Mesodermal cell (in vitro differentiated cells): ENCODE measurements at regions not wholly inside any gene's neighbourhood (a gene's known extent, or its start where the extent isn't known, plus 50 kb on each side); places are given as distances from the start of the nearest gene placed in this dataset.
"Not testable (repeated sequence)": the region's sequence is repeated elsewhere in the genome, so short reads cannot be mapped to it uniquely, and the experiment has no call there.

Source experiments
- H3K27ac ChIP-seq: 2 replicates; pipeline ENCODE4 v1.7.0; 2013; ENCODE audit warnings: mild to moderate bottlenecking, low read depth, low read length, moderate library complexity; ENCODE audit not compliant: severe bottlenecking
- H3K36me3 ChIP-seq: 2 replicates; pipeline ENCODE4 v1.7.1; 2013; ENCODE audit warnings: mild to moderate bottlenecking, low read length, moderate library complexity; ENCODE audit not compliant: control insufficient read depth, insufficient read depth
- H3K4me1 ChIP-seq: one replicate; pipeline ENCODE4 v1.7.1; 2013; ENCODE audit warnings: mild to moderate bottlenecking, low read length; ENCODE audit not compliant: insufficient read depth, control insufficient read depth, poor library complexity, severe bottlenecking
- H3K4me3 ChIP-seq: 2 replicates; pipeline ENCODE4 v1.7.0; 2013; ENCODE audit warnings: low read length, control low read depth, mild to moderate bottlenecking; ENCODE audit not compliant: insufficient read depth, poor library complexity, severe bottlenecking; ENCODE audit errors: extremely low read depth
- H3K9me3 ChIP-seq: 2 replicates; pipeline ENCODE4 v1.7.1; 2013; ENCODE audit warnings: mild to moderate bottlenecking, low read length, moderate library complexity; ENCODE audit not compliant: control insufficient read depth
- WGBS, 2 experiments: methylation state at CpG; one replicate each; pipeline ENCODE4 v1.1.5; 2013; ENCODE audit warnings: missing lambda C conversion rate in 2 of 2; ENCODE audit not compliant: insufficient coverage in 2 of 2; 5-methylcytosine and 5-hydroxymethylcytosine counted together

GRCh38 chr2:120631724-120632123 lies 103.9 kb upstream of the GLI2 start:
- Histone ChIP-seq H3K9me3 (no peaks in the 10 kb centered on the region), H3K36me3 (no peaks in the 10 kb centered on the region), H3K4me3 (no peak overlapping the region), H3K27ac (peak overlapping the region; percentile 32), H3K4me1 (peaks cover 15% of the 10 kb centered on the region)
- WGBS, 2 experiments, result 56% methylated on average over 2 of the region's 3 CpGs; no CpG with 5 or more reads in 1 of the 2 experiments

- Histone ChIP-seq H3K27ac (no peak overlapping the region), H3K4me1 (peaks cover 15% of the 10 kb centered on the region)
- 80 to 86% methylated on average over 13 to 15 of the region's 17 CpGs for WGBS, 2 experiments
These were observed 102.6 kb upstream of the GLI2 start for GRCh38 chr2:120632796-120633646.

GRCh38 chr2:120634533-120634932 lies 101.1 kb upstream of the GLI2 start:
- H3K4me3 ChIP-seq, result no peak overlapping the region
- no peaks in the 10 kb centered on the region for H3K9me3 ChIP-seq
- H3K36me3 ChIP-seq, result no peaks in the 10 kb centered on the region
- no peak overlapping the region for H3K27ac ChIP-seq
- WGBS, 2 experiments, result 93 to 96% methylated on average over 5 to 6 of the region's 6 CpGs
- H3K4me1 ChIP-seq, result peaks cover 15% of the 10 kb centered on the region

More at GRCh38 chr2:120632796-120633646, 102.6 kb upstream of the GLI2 start:
- H3K36me3 ChIP-seq, result no peaks in the 10 kb centered on the region
- H3K9me3 ChIP-seq, result no peaks in the 10 kb centered on the region
- H3K4me3 ChIP-seq, result no peak overlapping the region

- H3K27ac ChIP-seq, result no peak overlapping the region
- 75 to 90% methylated on average over 5 of the region's 5 CpGs for WGBS, 2 experiments
- H3K4me1 ChIP-seq, result peaks cover 15% of the 10 kb centered on the region
- no peak overlapping the region for H3K4me3 ChIP-seq
- no peaks in the 10 kb centered on the region for H3K9me3 ChIP-seq
- H3K36me3 ChIP-seq, result no peaks in the 10 kb centered on the region
These were observed 100.5 kb upstream of the GLI2 start for GRCh38 chr2:120635146-120635545.

GRCh38 chr2:120637847-120638246 lies 97.8 kb upstream of the GLI2 start:
- no peaks in the 10 kb centered on the region for H3K9me3 ChIP-seq
- H3K36me3 ChIP-seq, result no peaks in the 10 kb centered on the region
- whole genome bisulfite sequencing, 2 experiments, result 80% methylated on average over 1 of the region's 5 CpGs; no CpG with 5 or more reads in 1 of the 2 experiments
- no peak overlapping the region for H3K27ac ChIP-seq
- no peak overlapping the region for H3K4me3 ChIP-seq
- H3K4me1 ChIP-seq, result peaks cover 6% of the 10 kb centered on the region

GRCh38 chr2:120638450-120638849 lies 97.2 kb upstream of the GLI2 start:
- H3K27ac ChIP-seq, result no peak overlapping the region
- 92 to 100% methylated on average over 2 of the region's 4 CpGs for WGBS, 2 experiments
- H3K36me3 ChIP-seq, result no peaks in the 10 kb centered on the region
- peaks cover 6% of the 10 kb centered on the region for H3K4me1 ChIP-seq
- H3K4me3 ChIP-seq, result no peak overlapping the region
- no peaks in the 10 kb centered on the region for H3K9me3 ChIP-seq

GRCh38 chr2:120641366-120641771 lies 94.3 kb upstream of the GLI2 start:
- H3K9me3 ChIP-seq, result no peaks in the 10 kb centered on the region
- WGBS, 2 experiments, result 83 to 86% methylated on average over 3 to 5 of the region's 5 CpGs
- H3K36me3 ChIP-seq, result no peaks in the 10 kb centered on the region
- no peak overlapping the region for H3K4me3 ChIP-seq
- no peak overlapping the region for H3K27ac ChIP-seq
- H3K4me1 ChIP-seq, result peaks cover 6% of the 10 kb centered on the region

- WGBS, 2 experiments, result 84 to 85% methylated on average over 2 of the region's 4 CpGs
- H3K4me3 ChIP-seq, result no peak overlapping the region
- H3K9me3 ChIP-seq, result no peaks in the 10 kb centered on the region
- peaks cover 6% of the 10 kb centered on the region for H3K4me1 ChIP-seq
- H3K27ac ChIP-seq, result no peak overlapping the region
- H3K36me3 ChIP-seq, result no peaks in the 10 kb centered on the region
These were observed 93.0 kb upstream of the GLI2 start for GRCh38 chr2:120642646-120643045.

- no peaks in the 10 kb centered on the region for H3K36me3 ChIP-seq
- peak overlapping the region; percentile 56 for H3K27ac ChIP-seq
- H3K9me3 ChIP-seq, result peaks cover 27% of the 10 kb centered on the region
- no peak overlapping the region for H3K4me3 ChIP-seq
- H3K4me1 ChIP-seq, result no peaks in the 10 kb centered on the region
- WGBS, 2 experiments, result no CpG with 5 or more reads among the region's 3 CpGs
These were observed 88.7 kb upstream of the GLI2 start for GRCh38 chr2:120646994-120647393.

GRCh38 chr2:120647487-120647886 lies 88.2 kb upstream of the GLI2 start:
- peaks cover 30% of the 10 kb centered on the region for H3K9me3 ChIP-seq

GRCh38 chr2:120649381-120649780 lies 86.3 kb upstream of the GLI2 start:
- not testable (repeated sequence) for H3K4me3 ChIP-seq, H3K4me1 ChIP-seq, H3K27ac ChIP-seq, H3K36me3 ChIP-seq
- 86 to 92% methylated on average over 5 to 6 of the region's 7 CpGs for WGBS, 2 experiments
- H3K9me3 ChIP-seq, result peaks cover 37% of the 10 kb centered on the region

More at GRCh38 chr2:120647487-120647886, 88.2 kb upstream of the GLI2 start:
- 50% methylated on average over 6 of the region's 6 CpGs for WGBS, 2 experiments
- Histone ChIP-seq H3K27ac (peak overlapping the region; percentile 56), H3K36me3 (no peaks in the 10 kb centered on the region), H3K4me3 (no peak overlapping the region), H3K4me1 (no peaks in the 10 kb centered on the region)
